Testis (tissue), 2 donors: ENCODE measurements at regions not wholly inside any gene's neighbourhood (a gene's known extent, or its start where the extent isn't known, plus 50 kb on each side); places are given as distances from the start of the nearest gene placed in this dataset.

Experiments
- POLR2A ChIP-seq: fragments of 450-650 bp; IDR thresholded peaks from one replicate; pipeline ENCODE4 v1.6.1; 2017; ENCODE audit warnings: antibody characterized with exemption, mild to moderate bottlenecking, moderate library complexity
- TF ChIP-seq, protein P1 (sequence below), 3 experiments: fragments of 450-650 bp in 2 of 3; fragments of 200-600 bp in 1 of 3; sonication (generic) in 1 of 3; IDR thresholded peaks; one replicate each; pipeline ENCODE4 v1.5.1; 2016 to 2019; ENCODE audit warnings: antibody characterized with exemption in 3 of 3, mild to moderate bottlenecking in 2 of 3, moderate library complexity in 1 of 3

DNA sequence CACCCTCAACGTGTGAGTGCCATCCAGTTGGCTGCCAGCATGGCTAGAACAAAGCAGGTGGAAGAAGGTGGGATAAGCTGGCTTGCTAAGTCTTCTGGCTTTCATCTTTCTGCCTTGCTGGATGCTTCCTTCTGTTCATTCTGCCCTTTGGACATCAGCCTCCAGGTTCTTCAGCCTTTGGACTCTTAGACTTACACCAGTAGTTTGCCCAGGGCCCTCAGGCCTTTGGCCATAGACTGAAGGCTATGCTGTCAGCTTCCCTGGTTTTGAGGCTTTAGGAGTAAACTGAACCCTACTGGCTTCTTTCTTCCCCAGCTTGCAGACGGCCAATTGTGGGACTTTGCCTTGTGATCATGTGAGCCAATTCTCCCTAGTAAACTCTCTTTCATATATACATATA lies 155.0 kb upstream of the SERTAD2 start:
- no peak for TF ChIP-seq POLR2A
- TF ChIP-seq, protein P1, sequence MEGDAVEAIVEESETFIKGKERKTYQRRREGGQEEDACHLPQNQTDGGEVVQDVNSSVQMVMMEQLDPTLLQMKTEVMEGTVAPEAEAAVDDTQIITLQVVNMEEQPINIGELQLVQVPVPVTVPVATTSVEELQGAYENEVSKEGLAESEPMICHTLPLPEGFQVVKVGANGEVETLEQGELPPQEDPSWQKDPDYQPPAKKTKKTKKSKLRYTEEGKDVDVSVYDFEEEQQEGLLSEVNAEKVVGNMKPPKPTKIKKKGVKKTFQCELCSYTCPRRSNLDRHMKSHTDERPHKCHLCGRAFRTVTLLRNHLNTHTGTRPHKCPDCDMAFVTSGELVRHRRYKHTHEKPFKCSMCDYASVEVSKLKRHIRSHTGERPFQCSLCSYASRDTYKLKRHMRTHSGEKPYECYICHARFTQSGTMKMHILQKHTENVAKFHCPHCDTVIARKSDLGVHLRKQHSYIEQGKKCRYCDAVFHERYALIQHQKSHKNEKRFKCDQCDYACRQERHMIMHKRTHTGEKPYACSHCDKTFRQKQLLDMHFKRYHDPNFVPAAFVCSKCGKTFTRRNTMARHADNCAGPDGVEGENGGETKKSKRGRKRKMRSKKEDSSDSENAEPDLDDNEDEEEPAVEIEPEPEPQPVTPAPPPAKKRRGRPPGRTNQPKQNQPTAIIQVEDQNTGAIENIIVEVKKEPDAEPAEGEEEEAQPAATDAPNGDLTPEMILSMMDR (IDR thresholded peaks at IDR 0.05), result no peak
